NOMO-1 (cell line): ENCODE measurements at regions not wholly inside any gene's neighbourhood (a gene's known extent, or its start where the extent isn't known, plus 50 kb on each side); places are given as distances from the start of the nearest gene placed in this dataset.
"Not testable (repeated sequence)": the region's sequence is repeated elsewhere in the genome, so short reads cannot be mapped to it uniquely, and the experiment has no call there.

ENCODE experiments used
- DNase-seq, 2 experiments: peaks; one replicate each; lab custom pipeline; 2025; ENCODE audit not compliant: unreplicated experiment in 2 of 2; lab: John Stamatoyannopoulos, UW

- no peak for DNase-seq
Observed at GRCh38 chr13:21871919-21872318, 201.0 kb downstream of the FGF9 start.

- DNase-seq = no peak
Observed at GRCh38 chr13:21872795-21873194, 201.9 kb downstream of the FGF9 start.

GRCh38 chr13:21875116-21875515, 204.2 kb downstream of the FGF9 start:
- DNase-seq = no peak

- DNase-seq = no peak
Observed at GRCh38 chr13:21879263-21879914, 208.5 kb downstream of the FGF9 start.

- DNase-seq = no peak
Observed at GRCh38 chr13:21882766-21883165, 211.9 kb downstream of the FGF9 start.

GRCh38 chr13:21883713-21884112, 212.8 kb downstream of the FGF9 start:
- no peak for DNase-seq

- no peak for DNase-seq
Observed at GRCh38 chr13:21884299-21884909, 213.5 kb downstream of the FGF9 start.

GRCh38 chr13:21884965-21885567, 214.2 kb downstream of the FGF9 start:
- DNase-seq = peak in 1 of 2 experiments; percentile 0

- no peak for DNase-seq
Observed at GRCh38 chr13:21885714-21886224, 214.9 kb downstream of the FGF9 start.

GRCh38 chr13:21889651-21890050, 218.8 kb downstream of the FGF9 start:
- no peak for DNase-seq

- not testable (repeated sequence) for DNase-seq
Observed at GRCh38 chr13:21890220-21890619, 219.3 kb downstream of the FGF9 start.

- DNase-seq = no peak
Observed at GRCh38 chr13:21894091-21894490, 223.2 kb downstream of the FGF9 start.

- peak in 1 of 2 experiments; percentile 0 for DNase-seq
Observed at GRCh38 chr13:21894703-21895699, 224.1 kb downstream of the FGF9 start.

- no peak for DNase-seq
Observed at GRCh38 chr13:21895779-21896178, 224.9 kb downstream of the FGF9 start.

GRCh38 chr13:21897161-21897560, 226.3 kb downstream of the FGF9 start:
- DNase-seq = no peak

- no peak for DNase-seq
Observed at GRCh38 chr13:21898459-21898858, 227.6 kb downstream of the FGF9 start.

- no peak for DNase-seq
Observed at GRCh38 chr13:21898945-21899344, 228.1 kb downstream of the FGF9 start.

- DNase-seq = no peak
Observed at GRCh38 chr13:21901336-21901735, 230.5 kb downstream of the FGF9 start.

GRCh38 chr13:21901811-21902708, 231.2 kb downstream of the FGF9 start:
- DNase-seq = no peak

GRCh38 chr13:21902709-21903098, 231.8 kb downstream of the FGF9 start:
- DNase-seq = no peak
